CD4-positive, CD25-positive, alpha-beta regulatory T cell (primary cell): ENCODE measurements at regions not wholly inside any gene's neighbourhood (a gene's known extent, or its start where the extent isn't known, plus 50 kb on each side); places are given as distances from the start of the nearest gene placed in this dataset.

Experiments
- ATAC-seq, 2 donors: fragments of 150-1000 bp; cut with Tn5 transposase; one replicate each; pipeline ENCODE4 v1.10.0; 2021; ENCODE audit warnings: low read depth in 2 of 2, moderate number of reproducible peaks in 2 of 2, moderate library complexity in 1 of 2
- DNase-seq, 3 donors: peaks; one replicate each; pipeline versions ENCODE4 v3.0.0 to v3.0.0-alpha.2; 2012 to 2022; ENCODE audit warnings: mixed read lengths in 1 of 3
- H3K27ac ChIP-seq: one replicate; pipeline ENCODE4 v1.7.0; 2013; ENCODE audit warnings: mild to moderate bottlenecking, low read length; ENCODE audit not compliant: insufficient read depth, poor library complexity, severe bottlenecking
- H3K27me3 ChIP-seq: one replicate; pipeline ENCODE4 v1.7.0; 2013; ENCODE audit warnings: low read length; ENCODE audit not compliant: control insufficient read depth, insufficient read depth
- H3K36me3 ChIP-seq: one replicate; pipeline ENCODE4 v1.7.0; 2013; ENCODE audit warnings: mild to moderate bottlenecking, low read length, moderate library complexity; ENCODE audit not compliant: control insufficient read depth, insufficient read depth
- H3K4me1 ChIP-seq: 2 replicates; pipeline ENCODE4 v1.7.0; 2013; ENCODE audit warnings: mild to moderate bottlenecking, low read length; ENCODE audit not compliant: insufficient read depth, control insufficient read depth, poor library complexity, severe bottlenecking
- H3K4me3 ChIP-seq: one replicate; pipeline ENCODE4 v1.7.0; 2013; ENCODE audit warnings: low read depth, mild to moderate bottlenecking, low read length, moderate library complexity
- H3K9me3 ChIP-seq, 2 experiments: 1 replicate in 1 of 2; 2 replicates in 1 of 2; pipeline ENCODE4 v1.7.0; 2013; ENCODE audit warnings: low read length in 2 of 2, mild to moderate bottlenecking in 1 of 2, moderate library complexity in 1 of 2; ENCODE audit not compliant: control insufficient read depth in 2 of 2
- H3K27ac Mint-ChIP-seq, 3 donors: one replicate each; pipeline ENCODE4 v1.8.0; 2020 to 2022; ENCODE audit warnings: mild to moderate bottlenecking in 3 of 3, mixed read lengths in 3 of 3, moderate library complexity in 2 of 3
- H3K27me3 Mint-ChIP-seq: one replicate; pipeline ENCODE4 v1.8.0; 2022; ENCODE audit warnings: mild to moderate bottlenecking, mixed read lengths
- H3K36me3 Mint-ChIP-seq: one replicate; pipeline ENCODE4 v1.8.0; 2020; ENCODE audit warnings: mixed read lengths
- H3K4me1 Mint-ChIP-seq, 4 donors: one replicate each; pipeline ENCODE4 v1.8.0; 2020 to 2022; ENCODE audit warnings: mixed read lengths in 4 of 4, mild to moderate bottlenecking in 1 of 4
- H3K4me3 Mint-ChIP-seq, 4 donors: one replicate each; pipeline ENCODE4 v1.8.0; 2020 to 2022; ENCODE audit warnings: mild to moderate bottlenecking in 4 of 4, mixed read lengths in 4 of 4, moderate library complexity in 3 of 4
- H3K9me3 Mint-ChIP-seq, 7 donors: one replicate each; pipeline ENCODE4 v1.8.0; 2020 to 2022; ENCODE audit warnings: mixed read lengths in 7 of 7, mild to moderate bottlenecking in 3 of 7, moderate library complexity in 2 of 7

DNA sequence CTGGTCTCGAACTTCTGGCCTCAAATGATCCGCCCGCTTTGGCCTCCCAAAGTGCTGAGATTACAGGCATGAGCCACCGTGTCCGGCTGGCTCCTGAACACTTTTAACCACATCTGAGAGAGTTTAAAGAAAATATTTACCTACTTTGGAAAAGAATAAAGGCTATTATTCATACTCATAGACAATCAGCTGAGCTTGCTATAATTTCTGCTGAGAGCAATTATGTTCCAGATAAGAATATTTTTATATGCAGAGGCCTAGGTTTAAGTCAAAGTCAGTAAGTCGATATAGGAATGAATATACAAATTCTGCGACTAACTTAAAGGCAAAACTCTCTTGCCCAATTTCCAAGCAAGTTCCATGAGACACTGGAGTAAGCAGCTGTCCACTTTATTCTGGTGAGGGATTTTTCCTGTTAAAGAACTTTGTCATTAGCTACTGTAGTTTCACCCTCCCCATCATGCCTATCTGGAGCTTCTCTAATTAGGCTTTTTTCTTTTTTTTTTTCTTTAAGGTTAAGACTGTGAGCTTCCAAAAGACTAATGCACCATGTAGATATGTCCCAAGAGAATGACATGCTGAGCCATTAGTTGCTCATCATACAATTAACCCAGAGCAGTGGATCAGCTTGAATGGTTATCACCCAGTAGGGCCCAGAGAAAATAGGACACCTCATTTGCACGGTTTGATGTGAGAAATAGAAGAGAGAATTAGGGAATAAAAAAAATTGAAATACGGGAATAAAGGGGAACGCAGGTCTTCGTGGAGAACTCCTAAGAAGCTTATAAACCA, 260.1 kb downstream of the KCNE4 start:
- Mint-ChIP-seq H3K9me3 (peaks cover 0 to 3% (median 0%) of the 10 kb centered on the region in 7 donors), H3K4me3 (no peak overlapping the region), H3K36me3 (no peaks in the 10 kb centered on the region), H3K27ac (no peak overlapping the region), H3K27me3 (no peaks in the 10 kb centered on the region), H3K4me1 (no peaks in the 10 kb centered on the region)
- Histone ChIP-seq H3K27me3 (no peaks in the 10 kb centered on the region), H3K4me1 (no peaks in the 10 kb centered on the region), H3K27ac (no peak overlapping the region), H3K4me3 (no peak overlapping the region), H3K9me3 (no peaks in the 10 kb centered on the region), H3K36me3 (no peaks in the 10 kb centered on the region)
- DNase-seq (no peak), ATAC-seq (no peak)

DNA sequence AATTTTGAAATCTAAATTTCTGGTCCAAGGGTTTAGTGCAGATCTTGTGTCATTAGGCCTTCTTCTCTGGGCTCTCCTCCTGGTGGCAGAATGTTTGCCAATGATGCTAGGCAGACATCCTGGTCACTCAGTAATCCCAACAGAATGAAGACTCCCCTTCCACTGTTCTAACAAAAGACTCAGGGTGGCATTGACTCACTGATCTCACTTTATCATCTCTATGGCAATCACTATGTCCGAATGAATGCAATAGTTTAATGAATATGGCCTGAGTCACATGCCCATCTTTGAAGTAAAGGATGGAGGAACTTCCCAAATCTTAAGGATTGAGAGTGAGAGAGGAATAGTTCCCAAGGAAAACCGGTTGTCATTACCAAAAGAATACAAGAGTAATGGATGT, 261.1 kb downstream of the KCNE4 start:
- no peak overlapping the region for H3K4me3 Mint-ChIP-seq
- DNase-seq (no peak), ATAC-seq (no peak)
- no peaks in the 10 kb centered on the region for H3K36me3 Mint-ChIP-seq
- H3K27me3 Mint-ChIP-seq: no peaks in the 10 kb centered on the region
- Histone ChIP-seq H3K4me3 (no peak overlapping the region), H3K9me3 (no peaks in the 10 kb centered on the region), H3K27me3 (no peaks in the 10 kb centered on the region), H3K4me1 (no peaks in the 10 kb centered on the region), H3K36me3 (no peaks in the 10 kb centered on the region), H3K27ac (no peak overlapping the region)
- H3K27ac Mint-ChIP-seq: no peak overlapping the region
- no peaks in the 10 kb centered on the region for H3K4me1 Mint-ChIP-seq
- H3K9me3 Mint-ChIP-seq: no peaks in the 10 kb centered on the region

DNA sequence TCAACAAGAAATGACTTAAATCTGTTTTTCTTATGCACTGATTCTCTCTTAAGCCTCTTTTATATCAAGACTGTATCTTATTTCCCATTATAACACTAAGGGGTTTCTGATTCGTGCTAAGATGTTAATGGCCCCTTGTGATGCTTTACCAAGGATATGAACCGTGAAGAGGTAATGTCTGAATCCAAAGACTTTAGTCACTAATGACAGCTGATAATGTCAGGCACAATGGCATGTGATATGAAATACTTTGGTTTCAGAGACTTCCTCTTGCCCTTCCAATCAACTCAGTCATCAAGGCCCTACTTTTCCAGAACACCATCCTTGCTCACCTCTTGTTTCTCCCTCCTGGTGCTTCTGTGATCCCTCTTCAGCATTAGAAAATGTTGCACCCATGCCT, 262.8 kb downstream of the KCNE4 start:
- H3K4me1 Mint-ChIP-seq: no peaks in the 10 kb centered on the region
- no peaks in the 10 kb centered on the region for H3K36me3 Mint-ChIP-seq
- no peaks in the 10 kb centered on the region for H3K27me3 ChIP-seq
- H3K4me3 Mint-ChIP-seq: no peak overlapping the region
- ATAC-seq (no peak), DNase-seq (no peak)
- H3K36me3 ChIP-seq: no peaks in the 10 kb centered on the region
- H3K4me3 ChIP-seq: no peak overlapping the region
- no peak overlapping the region for H3K27ac ChIP-seq
- no peak overlapping the region for H3K27ac Mint-ChIP-seq
- H3K4me1 ChIP-seq: no peaks in the 10 kb centered on the region
- no peaks in the 10 kb centered on the region for H3K9me3 Mint-ChIP-seq
- H3K27me3 Mint-ChIP-seq: no peaks in the 10 kb centered on the region
- H3K9me3 ChIP-seq: no peaks in the 10 kb centered on the region

DNA sequence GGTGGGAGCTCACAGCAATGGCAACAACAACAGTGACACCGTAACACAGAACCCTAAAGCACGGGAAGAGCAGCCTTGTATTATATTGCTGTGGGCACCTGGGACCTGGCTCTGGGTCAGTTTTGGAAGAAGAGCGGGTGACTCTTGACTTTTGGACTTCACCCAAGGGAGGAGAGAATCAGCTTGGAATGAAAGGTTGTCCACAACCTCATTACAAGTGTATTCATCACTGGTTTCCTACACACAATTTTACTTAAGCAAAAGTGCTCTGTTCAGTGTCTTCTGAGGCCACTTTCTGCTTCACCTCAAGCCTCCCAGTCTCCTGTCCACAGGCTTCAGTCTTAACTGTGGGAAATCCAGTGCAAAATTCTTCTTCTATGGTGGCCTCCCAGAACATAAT, 263.8 kb downstream of the KCNE4 start:
- Mint-ChIP-seq H3K4me3 (no peak overlapping the region), H3K36me3 (no peaks in the 10 kb centered on the region), H3K4me1 (no peaks in the 10 kb centered on the region), H3K27ac (no peak overlapping the region), H3K9me3 (peaks cover 0 to under 1% (median 0%) of the 10 kb centered on the region in 7 donors), H3K27me3 (no peaks in the 10 kb centered on the region)
- Histone ChIP-seq H3K27me3 (no peaks in the 10 kb centered on the region), H3K4me1 (no peaks in the 10 kb centered on the region), H3K4me3 (no peak overlapping the region), H3K36me3 (no peaks in the 10 kb centered on the region), H3K27ac (no peak overlapping the region), H3K9me3 (no peaks in the 10 kb centered on the region)
- DNase-seq: no peak
- ATAC-seq: no peak

DNA sequence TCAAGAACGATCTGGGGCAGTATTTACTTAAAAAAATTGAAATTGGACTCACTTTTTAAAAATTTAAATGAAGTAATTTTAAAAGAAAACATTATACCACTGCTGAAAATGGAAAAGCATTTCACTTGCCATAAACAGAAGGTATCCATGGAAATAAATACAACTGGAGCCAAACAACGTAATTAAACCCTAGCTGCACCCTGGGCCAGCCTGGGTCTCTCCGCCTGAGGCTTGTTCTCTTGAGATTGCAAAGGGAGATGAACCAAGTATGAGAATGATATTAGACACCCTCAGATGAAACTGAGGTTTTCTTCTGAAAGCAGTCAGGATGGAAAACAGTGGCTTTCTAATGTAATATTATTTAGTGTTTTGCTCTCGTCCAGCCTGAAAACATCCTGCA, 264.4 kb downstream of the KCNE4 start:
- H3K27ac ChIP-seq: no peak overlapping the region
- no peaks in the 10 kb centered on the region for H3K4me1 ChIP-seq
- H3K36me3 ChIP-seq: no peaks in the 10 kb centered on the region
- no peak for DNase-seq
- Mint-ChIP-seq H3K27ac (no peak overlapping the region), H3K27me3 (no peaks in the 10 kb centered on the region), H3K4me1 (no peaks in the 10 kb centered on the region), H3K4me3 (no peak overlapping the region), H3K36me3 (no peaks in the 10 kb centered on the region), H3K9me3 (peaks cover 0 to 3% (median 0%) of the 10 kb centered on the region in 7 donors)
- no peak for ATAC-seq
- no peaks in the 10 kb centered on the region for H3K27me3 ChIP-seq
- no peak overlapping the region for H3K4me3 ChIP-seq
- H3K9me3 ChIP-seq: no peaks in the 10 kb centered on the region

DNA sequence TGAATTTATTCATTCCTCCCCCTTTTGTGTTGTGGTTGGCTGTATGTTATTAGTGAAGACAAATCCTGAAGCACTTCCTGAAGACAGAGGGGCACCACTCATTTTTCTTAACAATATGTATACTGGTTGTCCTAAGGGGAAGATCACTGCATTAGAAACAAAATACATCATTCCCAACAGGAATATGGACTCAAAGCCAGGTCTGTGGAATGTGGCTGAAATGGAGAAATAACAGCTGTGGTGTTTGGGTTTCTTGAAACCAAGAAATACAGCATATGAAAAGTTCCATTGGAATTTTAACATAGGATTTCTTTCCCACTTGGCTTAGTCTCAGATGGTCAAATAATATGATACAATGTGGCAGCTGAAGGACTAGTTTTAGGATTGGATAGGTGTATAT, 267.6 kb downstream of the KCNE4 start:
- Histone ChIP-seq H3K4me3 (no peak overlapping the region), H3K9me3 (no peaks in the 10 kb centered on the region), H3K27me3 (no peaks in the 10 kb centered on the region), H3K4me1 (no peaks in the 10 kb centered on the region), H3K36me3 (no peaks in the 10 kb centered on the region), H3K27ac (no peak overlapping the region)
- Mint-ChIP-seq H3K27ac (no peak overlapping the region), H3K9me3 (peaks cover 0 to 3% (median 0%) of the 10 kb centered on the region in 7 donors), H3K27me3 (no peaks in the 10 kb centered on the region), H3K4me3 (no peak overlapping the region), H3K36me3 (no peaks in the 10 kb centered on the region), H3K4me1 (no peaks in the 10 kb centered on the region)
- ATAC-seq (no peak), DNase-seq (no peak)

DNA sequence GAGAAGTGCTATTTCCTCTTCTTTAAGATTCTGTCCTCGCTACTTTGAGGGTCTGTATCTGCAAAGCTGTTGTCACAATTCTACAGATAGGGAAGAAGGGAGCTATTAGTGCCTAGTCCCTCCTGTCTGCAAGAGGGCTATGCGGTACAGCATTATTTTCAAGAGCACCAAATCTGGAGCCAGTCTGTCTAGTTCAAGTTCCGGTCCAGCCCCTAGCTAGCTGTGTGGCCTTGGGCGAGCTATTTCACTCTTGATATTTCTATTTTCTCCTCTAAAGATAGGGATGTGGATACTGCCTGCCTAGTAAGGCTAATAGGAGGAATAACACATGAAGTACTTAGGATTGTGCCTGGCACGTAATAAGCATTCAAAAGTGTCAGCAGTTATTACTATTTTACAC, 272.4 kb downstream of the KCNE4 start:
- Histone ChIP-seq H3K4me3 (no peak overlapping the region), H3K27ac (no peak overlapping the region), H3K36me3 (no peaks in the 10 kb centered on the region), H3K9me3 (no peaks in the 10 kb centered on the region), H3K4me1 (no peaks in the 10 kb centered on the region), H3K27me3 (no peaks in the 10 kb centered on the region)
- H3K4me3 Mint-ChIP-seq: no peak overlapping the region
- H3K9me3 Mint-ChIP-seq: peaks cover 0 to 3% (median 0%) of the 10 kb centered on the region in 7 donors
- no peaks in the 10 kb centered on the region for H3K27me3 Mint-ChIP-seq
- DNase-seq (no peak), ATAC-seq (no peak)
- H3K36me3 Mint-ChIP-seq: no peaks in the 10 kb centered on the region
- no peaks in the 10 kb centered on the region for H3K4me1 Mint-ChIP-seq
- H3K27ac Mint-ChIP-seq: no peak overlapping the region

DNA sequence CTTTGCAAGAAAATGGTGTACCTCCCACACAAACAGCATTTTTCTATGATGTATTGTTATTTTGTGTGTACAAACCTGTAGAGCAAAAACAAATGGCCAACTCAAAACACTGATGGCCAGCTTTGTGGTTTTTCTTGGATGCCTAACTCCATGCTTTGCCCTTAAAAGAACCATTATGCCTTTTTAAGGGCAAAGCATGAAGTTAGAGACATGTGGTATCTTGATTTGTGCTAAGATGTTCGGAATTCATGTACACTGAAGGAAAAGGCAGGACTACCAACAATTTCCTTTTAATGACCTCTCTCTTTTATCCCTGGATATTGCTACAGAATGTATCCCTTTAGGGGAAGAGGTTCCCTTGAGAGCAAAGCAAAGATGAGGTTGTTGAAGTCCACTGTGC, 273.6 kb downstream of the SCG2 start:
- Histone ChIP-seq H3K27me3 (no peaks in the 10 kb centered on the region), H3K4me1 (no peaks in the 10 kb centered on the region), H3K27ac (no peak overlapping the region), H3K9me3 (no peaks in the 10 kb centered on the region), H3K36me3 (no peaks in the 10 kb centered on the region), H3K4me3 (no peak overlapping the region)
- Mint-ChIP-seq H3K36me3 (no peaks in the 10 kb centered on the region), H3K4me3 (no peak overlapping the region), H3K4me1 (no peaks in the 10 kb centered on the region), H3K9me3 (peaks cover 0 to 7% (median 0%) of the 10 kb centered on the region in 7 donors), H3K27ac (no peak overlapping the region), H3K27me3 (no peaks in the 10 kb centered on the region)
- ATAC-seq (no peak), DNase-seq (no peak)
